Tibial nerve (tissue), 4 donors: ENCODE measurements at regions not wholly inside any gene's neighbourhood (a gene's known extent, or its start where the extent isn't known, plus 50 kb on each side); places are given as distances from the start of the nearest gene placed in this dataset.

Experiments used
- DNase-seq, 2 donors: peaks; one replicate each; pipeline ENCODE4 v3.0.0-alpha.2; 2019; ENCODE audit warnings: low spot score in 2 of 2
- H3K27ac ChIP-seq, 4 donors: fragments of 200-600 bp; sonication (generic) in 3 of 4; one replicate each; pipeline ENCODE4 v1.5.1; 2017 to 2019; ENCODE audit warnings: mild to moderate bottlenecking in 1 of 4
- H3K27me3 ChIP-seq, 2 donors: fragments of 200-600 bp; sonication (generic) in 1 of 2; one replicate each; pipeline versions ENCODE4 v1.5.1 to v1.6.0; 2017 to 2019
- H3K36me3 ChIP-seq, 3 donors: fragments of 200-600 bp; sonication (generic); one replicate each; pipeline ENCODE4 v1.5.1; 2018 to 2019
- H3K4me1 ChIP-seq, 4 donors: fragments of 200-600 bp; sonication (generic) in 3 of 4; one replicate each; pipeline ENCODE4 v1.5.1; 2017 to 2019
- H3K4me3 ChIP-seq, 4 donors: fragments of 200-600 bp; sonication (generic) in 3 of 4; one replicate each; pipeline ENCODE4 v1.5.1; 2017 to 2019; ENCODE audit warnings: mild to moderate bottlenecking in 1 of 4, moderate library complexity in 1 of 4
- H3K9me3 ChIP-seq, 4 donors: fragments of 200-600 bp; sonication (generic) in 3 of 4; one replicate each; pipeline ENCODE4 v1.5.1; 2017 to 2019
- CTCF ChIP-seq, 5 experiments: fragments of 200-600 bp in 3 of 5; fragments of 450-650 bp in 2 of 5; sonication (generic) in 3 of 5; IDR thresholded peaks; one replicate each; pipeline ENCODE4 v1.5.1; 2016 to 2019; ENCODE audit warnings: antibody characterized with exemption in 5 of 5, mild to moderate bottlenecking in 3 of 5, moderate library complexity in 2 of 5
- EP300 ChIP-seq, 2 donors: sonication (generic); formaldehyde crosslinking; IDR thresholded peaks; one replicate each; pipeline ENCODE4 v1.6.1; 2017; ENCODE audit warnings: antibody characterized with exemption in 2 of 2, mild to moderate bottlenecking in 1 of 2
- POLR2A ChIP-seq, 2 donors: fragments of 450-650 bp; IDR thresholded peaks; one replicate each; pipeline ENCODE4 v1.6.1; 2017; ENCODE audit warnings: antibody characterized with exemption in 2 of 2, mild to moderate bottlenecking in 2 of 2, moderate library complexity in 2 of 2
- WGBS, 2 donors: methylation state at CpG; one replicate each; pipeline ENCODE4 v1.1.5; 2018; 5-methylcytosine and 5-hydroxymethylcytosine counted together

GRCh38 chr5:38707352-38708210, 138.2 kb upstream of the OSMR start:
- Histone ChIP-seq H3K9me3 (peaks cover 0 to 4% (median 0%) of the 10 kb centered on the region in 4 donors), H3K27me3 (no peaks in the 10 kb centered on the region), H3K36me3 (no peaks in the 10 kb centered on the region), H3K27ac (no peak overlapping the region), H3K4me3 (no peak overlapping the region), H3K4me1 (no peaks in the 10 kb centered on the region)
- no peak for TF ChIP-seq EP300 (IDR thresholded peaks at IDR 0.05)
- DNase-seq: no peak
- 82% methylated on average over 10 of the region's 10 CpGs for WGBS, 2 donors

- Histone ChIP-seq H3K9me3 (no peaks in the 10 kb centered on the region), H3K4me3 (no peak overlapping the region)
- TF ChIP-seq POLR2A (IDR thresholded peaks at IDR 0.05) (no peak), CTCF (IDR thresholded peaks at IDR 0.05) (no peak), EP300 (IDR thresholded peaks at IDR 0.05) (no peak)
Observed at GRCh38 chr5:38709678-38710306, 136.0 kb upstream of the OSMR start.

GRCh38 chr5:38710627-38711026, 135.2 kb upstream of the OSMR start:
- Histone ChIP-seq H3K27ac (no peak overlapping the region), H3K9me3 (no peaks in the 10 kb centered on the region), H3K36me3 (no peaks in the 10 kb centered on the region), H3K4me1 (peaks cover 0 to 4% (median 1%) of the 10 kb centered on the region in 4 donors), H3K27me3 (no peaks in the 10 kb centered on the region), H3K4me3 (no peak overlapping the region)
- no peak for DNase-seq
- no peak for TF ChIP-seq CTCF (IDR thresholded peaks at IDR 0.05)
- TF ChIP-seq EP300 (IDR thresholded peaks at IDR 0.05): no peak
- WGBS, 2 donors: 56 to 68% methylated on average over 2 of the region's 2 CpGs

More at GRCh38 chr5:38709678-38710306, 136.0 kb upstream of the OSMR start:
- H3K27ac ChIP-seq: no peak overlapping the region
- no peak for DNase-seq
- no peaks in the 10 kb centered on the region for H3K27me3 ChIP-seq
- WGBS, 2 donors: 51 to 63% methylated on average over 2 of the region's 2 CpGs
- H3K4me1 ChIP-seq: no peaks in the 10 kb centered on the region
- H3K36me3 ChIP-seq: no peaks in the 10 kb centered on the region

GRCh38 chr5:38712391-38712790, 133.4 kb upstream of the OSMR start:
- peaks cover 0 to 5% (median 2%) of the 10 kb centered on the region in 4 donors for H3K4me1 ChIP-seq
- 92 to 93% methylated on average over 3 of the region's 3 CpGs for WGBS, 2 donors
- no peaks in the 10 kb centered on the region for H3K27me3 ChIP-seq
- no peaks in the 10 kb centered on the region for H3K36me3 ChIP-seq
- H3K9me3 ChIP-seq: no peaks in the 10 kb centered on the region
- no peak overlapping the region for H3K27ac ChIP-seq
- no peak for DNase-seq
- no peak overlapping the region for H3K4me3 ChIP-seq
- no peak for TF ChIP-seq CTCF (IDR thresholded peaks at IDR 0.05)

GRCh38 chr5:38714240-38714639, 131.6 kb upstream of the OSMR start:
- no peaks in the 10 kb centered on the region for H3K27me3 ChIP-seq
- no peak for DNase-seq
- peaks cover 0 to 7% (median 2%) of the 10 kb centered on the region in 4 donors for H3K4me1 ChIP-seq
- no peaks in the 10 kb centered on the region for H3K36me3 ChIP-seq
- no peak overlapping the region for H3K4me3 ChIP-seq
- no peaks in the 10 kb centered on the region for H3K9me3 ChIP-seq
- TF ChIP-seq POLR2A (IDR thresholded peaks at IDR 0.05): no peak
- TF ChIP-seq EP300 (IDR thresholded peaks at IDR 0.05): no peak
- no peak for TF ChIP-seq CTCF (IDR thresholded peaks at IDR 0.05)
- no peak overlapping the region for H3K27ac ChIP-seq
- 76% methylated on average over 3 of the region's 3 CpGs for WGBS, 2 donors
